Stomach smooth muscle (tissue), 2 donors: ENCODE measurements at regions not wholly inside any gene's neighbourhood (a gene's known extent, or its start where the extent isn't known, plus 50 kb on each side); places are given as distances from the start of the nearest gene placed in this dataset.

Source experiments
- H3K27ac ChIP-seq: one replicate; pipeline ENCODE4 v1.7.0; 2013; ENCODE audit warnings: mild to moderate bottlenecking, low read length, inconsistent platforms
- H3K27me3 ChIP-seq, 2 donors: one replicate each; pipeline ENCODE4 v1.7.0; 2013; ENCODE audit warnings: low read length in 2 of 2; ENCODE audit not compliant: insufficient read depth in 2 of 2, control insufficient read depth in 1 of 2
- H3K36me3 ChIP-seq, 2 donors: one replicate each; pipeline ENCODE4 v1.7.0; 2013; ENCODE audit warnings: low read length in 2 of 2; ENCODE audit not compliant: control insufficient read depth in 2 of 2, insufficient read depth in 2 of 2
- H3K4me1 ChIP-seq: one replicate; pipeline ENCODE4 v1.7.0; 2013; ENCODE audit warnings: low read length; ENCODE audit not compliant: control insufficient read depth, insufficient read depth
- H3K4me3 ChIP-seq, 2 donors: one replicate each; pipeline ENCODE4 v1.7.0; 2013; ENCODE audit warnings: low read length in 2 of 2
- H3K9ac ChIP-seq, 2 donors: one replicate each; pipeline ENCODE4 v1.7.0; 2013; ENCODE audit warnings: low read length in 2 of 2, mild to moderate bottlenecking in 1 of 2
- H3K9me3 ChIP-seq, 2 donors: one replicate each; pipeline ENCODE4 v1.7.0; 2013; ENCODE audit warnings: low read length in 2 of 2; ENCODE audit not compliant: control insufficient read depth in 2 of 2
- donor health status: healthy.
- donor health status: Pancreatic carcinoma.

- Histone ChIP-seq H3K4me3 (no peak overlapping the region), H3K27ac (no peak overlapping the region), H3K36me3 (no peaks in the 10 kb centered on the region), H3K27me3 (no peaks in the 10 kb centered on the region), H3K4me1 (no peaks in the 10 kb centered on the region), H3K9me3 (no peaks in the 10 kb centered on the region), H3K9ac (no peak overlapping the region)
Measured at GRCh38 chr12:125643055-125643454, 577.8 kb downstream of the AACS start.

DNA sequence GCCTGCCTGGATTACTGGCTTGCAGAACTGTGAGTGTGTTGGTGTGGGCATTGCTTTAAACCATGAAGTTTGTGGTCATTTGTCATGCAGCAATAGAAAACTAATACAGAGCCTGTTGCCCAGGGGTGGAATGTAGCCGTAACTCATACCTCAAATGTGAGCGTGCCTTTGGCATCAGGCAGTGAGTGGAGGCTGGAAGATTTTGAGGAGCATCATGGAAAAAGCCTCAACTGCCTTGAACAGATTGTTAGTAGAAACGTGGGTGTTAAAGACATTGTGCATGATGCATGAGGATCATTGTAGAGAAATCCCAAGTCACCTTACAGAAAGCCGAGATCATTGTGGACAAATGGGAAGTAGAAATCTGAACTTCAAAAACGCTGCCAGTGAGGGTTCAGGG, 580.5 kb downstream of the AACS start:
- Histone ChIP-seq H3K27me3 (no peaks in the 10 kb centered on the region), H3K9ac (no peak overlapping the region), H3K9me3 (no peaks in the 10 kb centered on the region), H3K27ac (no peak overlapping the region), H3K4me3 (no peak overlapping the region), H3K4me1 (no peaks in the 10 kb centered on the region), H3K36me3 (no peaks in the 10 kb centered on the region)

DNA sequence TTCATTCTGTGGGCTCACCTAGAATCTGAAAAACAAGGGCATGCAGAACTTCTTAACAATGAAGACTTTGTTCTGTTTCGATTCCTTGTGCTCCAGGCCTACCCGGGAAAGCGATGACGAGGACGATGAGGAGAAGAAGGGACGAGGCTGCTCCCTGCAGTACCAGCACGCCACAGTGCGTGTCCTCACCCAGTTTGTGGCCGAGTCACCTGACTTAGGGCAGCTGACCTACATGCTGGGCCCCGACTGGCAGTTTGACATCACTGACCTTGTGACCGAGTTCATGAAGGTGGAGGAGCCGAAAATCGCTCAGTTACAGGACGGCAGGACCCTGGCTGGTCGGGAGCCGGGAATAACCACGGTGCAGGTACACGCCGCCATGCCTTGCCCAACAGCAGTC, 585.4 kb downstream of the AACS start:
- H3K27me3 ChIP-seq = no peaks in the 10 kb centered on the region
- H3K9ac ChIP-seq = no peak overlapping the region
- H3K4me1 ChIP-seq = no peaks in the 10 kb centered on the region
- H3K4me3 ChIP-seq = no peak overlapping the region
- no peaks in the 10 kb centered on the region for H3K9me3 ChIP-seq
- H3K27ac ChIP-seq = no peak overlapping the region
- H3K36me3 ChIP-seq = no peaks in the 10 kb centered on the region

- Histone ChIP-seq H3K4me1 (no peaks in the 10 kb centered on the region), H3K27ac (no peak overlapping the region), H3K4me3 (no peak overlapping the region), H3K9me3 (no peaks in the 10 kb centered on the region), H3K9ac (no peak overlapping the region), H3K36me3 (no peaks in the 10 kb centered on the region), H3K27me3 (no peaks in the 10 kb centered on the region)
Measured at GRCh38 chr12:125651625-125652024, 586.4 kb downstream of the AACS start.

GRCh38 chr12:125652681-125653080, 587.4 kb downstream of the AACS start:
- Histone ChIP-seq H3K27me3 (no peaks in the 10 kb centered on the region), H3K4me3 (no peak overlapping the region), H3K9ac (no peak overlapping the region), H3K27ac (no peak overlapping the region), H3K9me3 (no peaks in the 10 kb centered on the region), H3K36me3 (no peaks in the 10 kb centered on the region), H3K4me1 (no peaks in the 10 kb centered on the region)

- no peaks in the 10 kb centered on the region for H3K27me3 ChIP-seq
- H3K36me3 ChIP-seq = no peaks in the 10 kb centered on the region
- no peak overlapping the region for H3K9ac ChIP-seq
- H3K4me3 ChIP-seq = no peak overlapping the region
- no peaks in the 10 kb centered on the region for H3K9me3 ChIP-seq
- H3K4me1 ChIP-seq = no peaks in the 10 kb centered on the region
- H3K27ac ChIP-seq = no peak overlapping the region
Measured at GRCh38 chr12:125657681-125658080, 592.4 kb downstream of the AACS start.

- Histone ChIP-seq H3K9ac (no peak overlapping the region), H3K4me1 (no peaks in the 10 kb centered on the region), H3K9me3 (no peaks in the 10 kb centered on the region), H3K27ac (no peak overlapping the region), H3K4me3 (no peak overlapping the region), H3K36me3 (no peaks in the 10 kb centered on the region), H3K27me3 (no peaks in the 10 kb centered on the region)
Measured at GRCh38 chr12:125674554-125675338, 609.5 kb downstream of the AACS start.

DNA sequence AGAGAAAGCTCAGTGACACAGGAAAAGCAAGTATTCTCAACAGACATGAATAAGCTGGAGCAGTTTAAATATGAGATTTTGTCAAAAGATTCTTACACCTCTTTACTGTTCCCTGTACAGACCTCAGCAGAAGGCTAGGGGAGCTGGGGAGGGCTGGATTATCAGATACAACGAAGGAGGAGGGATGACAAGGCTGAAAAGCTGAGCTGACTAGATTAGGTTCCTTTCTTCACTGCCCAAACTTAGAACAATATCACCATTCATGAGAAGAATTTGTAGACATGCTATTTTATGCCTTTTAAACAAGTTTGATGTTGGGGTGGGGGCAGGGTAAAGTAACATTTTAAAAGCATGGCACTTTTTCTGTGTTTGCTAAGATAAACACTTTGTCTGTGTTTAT, 611.1 kb downstream of the AACS start:
- no peaks in the 10 kb centered on the region for H3K36me3 ChIP-seq
- no peak overlapping the region for H3K9ac ChIP-seq
- no peaks in the 10 kb centered on the region for H3K4me1 ChIP-seq
- no peak overlapping the region for H3K4me3 ChIP-seq
- peaks cover 0 to 3% of the 10 kb centered on the region in 2 donors for H3K27me3 ChIP-seq
- H3K9me3 ChIP-seq = no peaks in the 10 kb centered on the region
- no peak overlapping the region for H3K27ac ChIP-seq

GRCh38 chr12:125677829-125678228, 612.6 kb downstream of the AACS start:
- Histone ChIP-seq H3K9me3 (no peaks in the 10 kb centered on the region), H3K9ac (no peak overlapping the region), H3K27me3 (peaks cover 0 to 3% of the 10 kb centered on the region in 2 donors), H3K36me3 (no peaks in the 10 kb centered on the region), H3K4me3 (no peak overlapping the region), H3K27ac (no peak overlapping the region), H3K4me1 (no peaks in the 10 kb centered on the region)

- Histone ChIP-seq H3K27me3 (peaks cover 0 to 4% of the 10 kb centered on the region in 2 donors), H3K9me3 (no peaks in the 10 kb centered on the region), H3K4me3 (no peak overlapping the region), H3K27ac (no peak overlapping the region), H3K36me3 (no peaks in the 10 kb centered on the region), H3K4me1 (no peaks in the 10 kb centered on the region), H3K9ac (no peak overlapping the region)
Measured at GRCh38 chr12:125678589-125678993, 613.4 kb downstream of the AACS start.

GRCh38 chr12:125683748-125684381, 618.6 kb downstream of the AACS start:
- H3K9me3 ChIP-seq = no peaks in the 10 kb centered on the region
- no peak overlapping the region for H3K9ac ChIP-seq
- H3K4me1 ChIP-seq = no peaks in the 10 kb centered on the region
- H3K36me3 ChIP-seq = no peaks in the 10 kb centered on the region
- H3K4me3 ChIP-seq = no peak overlapping the region
- H3K27ac ChIP-seq = no peak overlapping the region
- peaks cover 17 to 21% of the 10 kb centered on the region in 2 donors for H3K27me3 ChIP-seq
